Activated T-helper 1 cell treated with anti-CD3 and anti-CD28 coated beads, Interleukin-12 subunit alpha, Interleukin-12 subunit beta, Interleukin-2, Interleukin-4 antibody, amounts not matched to agents 30 ng/mL and 10 ng/mL and 1 ng/mL, durations not matched to agents 14 hours and 24 hours and 36 hours (primary cell): ENCODE measurements at regions not wholly inside any gene's neighbourhood (a gene's known extent, or its start where the extent isn't known, plus 50 kb on each side); places are given as distances from the start of the nearest gene placed in this dataset.

Experiments used
- DNase-seq: peaks from one replicate; pipeline ENCODE4 v3.0.0; 2021; ENCODE audit warnings: low spot score
- H3K27ac Mint-ChIP-seq: one replicate; pipeline ENCODE4 v1.8.0; 2021; ENCODE audit warnings: mild to moderate bottlenecking, mixed read lengths
- H3K27me3 Mint-ChIP-seq: one replicate; pipeline ENCODE4 v1.8.0; 2022; ENCODE audit warnings: mild to moderate bottlenecking, moderate library complexity, mixed read lengths; ENCODE audit not compliant: insufficient read depth
- H3K36me3 Mint-ChIP-seq: one replicate; pipeline ENCODE4 v1.8.0; 2021; ENCODE audit warnings: low read depth, mixed read lengths
- H3K4me1 Mint-ChIP-seq: one replicate; pipeline ENCODE4 v1.8.0; 2021; ENCODE audit warnings: low read depth, mixed read lengths
- H3K4me3 Mint-ChIP-seq: one replicate; pipeline ENCODE4 v1.8.0; 2021; ENCODE audit warnings: mild to moderate bottlenecking, moderate library complexity, mixed read lengths
- H3K9me3 Mint-ChIP-seq: one replicate; pipeline ENCODE4 v1.8.0; 2021; ENCODE audit warnings: mixed read lengths
- intact Hi-C: fragments of 100-400 bp; cut with micrococcal nuclease; formaldehyde crosslinking; loops from one replicate; pipeline ENCODE4 v1.15.1; 2024

GRCh38 chr9:11135851-11136250 lies 523.0 kb upstream of the PTPRD start:
- H3K9me3 Mint-ChIP-seq = peaks cover 5% of the 10 kb centered on the region
- intact Hi-C loops = no loop called here
- no peak overlapping the region for H3K27ac Mint-ChIP-seq
- no peaks in the 10 kb centered on the region for H3K27me3 Mint-ChIP-seq
- no peaks in the 10 kb centered on the region for H3K36me3 Mint-ChIP-seq
- no peaks in the 10 kb centered on the region for H3K4me1 Mint-ChIP-seq
- H3K4me3 Mint-ChIP-seq = no peak overlapping the region
- no peak for DNase-seq

DNA sequence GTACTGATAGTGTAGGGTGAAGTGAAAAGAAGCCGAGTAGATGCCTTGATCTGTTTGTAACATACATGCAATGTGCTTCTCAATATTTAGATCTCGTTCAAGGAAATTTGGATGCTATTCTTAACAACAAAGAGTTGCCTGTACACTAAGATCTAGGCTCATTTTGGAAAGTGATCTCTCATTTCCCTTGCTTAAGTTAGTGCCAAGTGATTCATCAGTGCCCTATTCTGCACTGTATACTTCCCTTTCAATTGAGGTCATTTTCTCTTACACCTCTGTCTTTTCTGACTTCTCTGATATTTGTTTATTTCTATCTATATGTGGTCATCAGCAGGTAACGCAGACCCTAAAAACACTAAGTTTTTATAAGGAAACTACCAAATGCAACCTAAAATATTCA lies 528.6 kb upstream of the PTPRD start:
- no peak for DNase-seq
- H3K27ac Mint-ChIP-seq = no peak overlapping the region
- H3K27me3 Mint-ChIP-seq = no peaks in the 10 kb centered on the region
- H3K4me3 Mint-ChIP-seq = no peak overlapping the region
- H3K36me3 Mint-ChIP-seq = no peaks in the 10 kb centered on the region
- intact Hi-C loops = no loop called here
- no peaks in the 10 kb centered on the region for H3K4me1 Mint-ChIP-seq
- H3K9me3 Mint-ChIP-seq = peaks cover 8% of the 10 kb centered on the region

GRCh38 chr9:11142965-11143738 lies 530.4 kb upstream of the PTPRD start:
- H3K27me3 Mint-ChIP-seq = no peaks in the 10 kb centered on the region
- intact Hi-C loops = no loop called here
- no peak overlapping the region for H3K27ac Mint-ChIP-seq
- no peaks in the 10 kb centered on the region for H3K4me1 Mint-ChIP-seq
- DNase-seq = no peak
- peaks cover 18% of the 10 kb centered on the region for H3K9me3 Mint-ChIP-seq
- H3K4me3 Mint-ChIP-seq = no peak overlapping the region
- no peaks in the 10 kb centered on the region for H3K36me3 Mint-ChIP-seq

- intact Hi-C loops = no loop called here
- H3K27ac Mint-ChIP-seq = no peak overlapping the region
Measured at GRCh38 chr9:11144746-11145145, 531.9 kb upstream of the PTPRD start.

GRCh38 chr9:11148189-11148588 lies 535.4 kb upstream of the PTPRD start:
- Mint-ChIP-seq H3K27me3 (no peaks in the 10 kb centered on the region), H3K4me1 (no peaks in the 10 kb centered on the region), H3K27ac (no peak overlapping the region), H3K4me3 (no peak overlapping the region), H3K9me3 (peaks cover 27% of the 10 kb centered on the region), H3K36me3 (no peaks in the 10 kb centered on the region)
- no peak for DNase-seq
- intact Hi-C loops = no loop called here

More at GRCh38 chr9:11144746-11145145, 531.9 kb upstream of the PTPRD start:
- DNase-seq = no peak
- Mint-ChIP-seq H3K36me3 (no peaks in the 10 kb centered on the region), H3K9me3 (peaks cover 21% of the 10 kb centered on the region), H3K27me3 (no peaks in the 10 kb centered on the region), H3K4me1 (no peaks in the 10 kb centered on the region), H3K4me3 (no peak overlapping the region)

GRCh38 chr9:11149065-11149464 lies 536.3 kb upstream of the PTPRD start:
- DNase-seq = no peak
- H3K4me1 Mint-ChIP-seq = no peaks in the 10 kb centered on the region
- no peak overlapping the region for H3K4me3 Mint-ChIP-seq
- H3K27ac Mint-ChIP-seq = no peak overlapping the region
- no peaks in the 10 kb centered on the region for H3K27me3 Mint-ChIP-seq
- H3K9me3 Mint-ChIP-seq = peaks cover 27% of the 10 kb centered on the region
- H3K36me3 Mint-ChIP-seq = no peaks in the 10 kb centered on the region
- intact Hi-C loops = no loop called here

DNA sequence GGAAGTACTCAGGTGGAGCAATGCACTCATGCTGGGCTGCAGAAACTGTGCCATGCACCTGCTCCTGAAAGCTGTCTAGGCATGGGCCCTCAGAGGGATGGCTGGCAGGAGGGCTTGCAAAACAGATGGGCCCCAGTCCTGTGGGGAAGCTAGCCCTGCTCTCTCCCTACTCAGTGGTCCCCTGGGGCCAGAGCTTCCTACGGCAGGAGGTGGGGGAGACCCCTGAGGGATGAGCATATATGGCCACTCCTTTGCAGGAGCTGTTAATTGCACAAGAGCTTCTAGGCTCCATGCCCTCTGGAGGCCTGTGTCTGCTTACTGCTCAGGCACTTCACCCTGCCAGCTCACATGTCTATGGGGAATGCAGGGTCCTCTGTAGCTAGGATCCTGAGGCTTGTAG lies 545.3 kb upstream of the PTPRD start:
- intact Hi-C loops = no loop called here
- no peak for DNase-seq
- Mint-ChIP-seq H3K4me1 (no peaks in the 10 kb centered on the region), H3K9me3 (peaks cover 34% of the 10 kb centered on the region), H3K27me3 (no peaks in the 10 kb centered on the region), H3K36me3 (no peaks in the 10 kb centered on the region), H3K27ac (no peak overlapping the region), H3K4me3 (no peak overlapping the region)

- Mint-ChIP-seq H3K4me3 (no peak overlapping the region), H3K27ac (no peak overlapping the region), H3K9me3 (peaks cover 35% of the 10 kb centered on the region), H3K36me3 (no peaks in the 10 kb centered on the region), H3K4me1 (no peaks in the 10 kb centered on the region), H3K27me3 (no peaks in the 10 kb centered on the region)
- intact Hi-C loops = no loop called here
- DNase-seq = no peak
Measured at GRCh38 chr9:11158676-11159075, 545.9 kb upstream of the PTPRD start.

DNA sequence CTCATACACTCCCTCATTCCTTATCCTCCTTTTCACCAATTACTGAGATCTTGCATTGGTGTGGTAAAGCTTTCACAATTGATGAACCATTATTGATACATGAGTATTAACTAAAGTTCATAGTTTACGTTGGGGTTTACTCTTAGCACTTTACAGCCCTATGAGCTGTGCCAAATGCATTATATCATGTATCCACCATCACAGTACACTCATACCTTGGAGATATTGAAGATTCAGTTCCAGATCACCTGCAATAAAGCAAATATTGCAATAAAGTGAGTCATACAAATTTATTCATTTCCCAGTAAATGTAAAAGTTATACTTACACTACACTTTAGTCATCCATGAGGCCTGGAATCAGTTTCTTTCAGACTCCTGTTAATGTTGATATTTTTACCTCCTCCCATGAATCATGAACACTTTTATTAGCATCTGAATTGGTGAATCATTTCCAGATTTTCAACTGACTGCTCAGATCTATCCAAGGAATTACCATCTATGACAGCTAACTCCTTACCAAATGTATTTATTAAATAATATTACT lies 546.6 kb upstream of the PTPRD start:
- no peak for DNase-seq
- H3K27ac Mint-ChIP-seq = no peak overlapping the region
- H3K4me3 Mint-ChIP-seq = no peak overlapping the region
- intact Hi-C loops = no loop called here
- no peaks in the 10 kb centered on the region for H3K36me3 Mint-ChIP-seq
- H3K27me3 Mint-ChIP-seq = no peaks in the 10 kb centered on the region
- H3K9me3 Mint-ChIP-seq = peaks cover 38% of the 10 kb centered on the region
- H3K4me1 Mint-ChIP-seq = no peaks in the 10 kb centered on the region

GRCh38 chr9:11163843-11164242 lies 551.0 kb upstream of the PTPRD start:
- peaks cover 24% of the 10 kb centered on the region for H3K9me3 Mint-ChIP-seq

DNA sequence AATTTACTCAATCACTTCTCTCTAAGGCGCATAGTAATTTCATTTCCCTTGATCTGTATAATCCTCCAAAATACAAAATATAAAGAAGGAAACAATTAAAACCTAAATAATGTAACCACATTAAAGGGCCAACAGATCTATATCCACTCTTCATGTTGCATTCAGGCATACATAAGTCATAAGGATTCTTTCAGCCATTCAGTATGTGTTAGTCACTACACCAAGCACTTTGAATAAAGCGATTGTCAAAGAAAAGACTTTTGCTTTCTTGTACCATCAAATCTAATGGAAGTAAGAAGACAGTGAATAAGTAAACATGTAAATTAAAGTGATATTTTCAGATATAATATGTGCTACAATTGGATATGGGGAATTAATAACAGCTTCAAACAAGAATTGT lies 569.2 kb upstream of the PTPRD start:
- Mint-ChIP-seq H3K36me3 (no peaks in the 10 kb centered on the region), H3K27ac (no peak overlapping the region), H3K9me3 (peaks cover 27% of the 10 kb centered on the region), H3K27me3 (no peaks in the 10 kb centered on the region), H3K4me3 (no peak overlapping the region), H3K4me1 (no peaks in the 10 kb centered on the region)
- intact Hi-C loops = no loop called here
- DNase-seq = no peak

More at GRCh38 chr9:11163843-11164242, 551.0 kb upstream of the PTPRD start:
- intact Hi-C loops = no loop called here
- H3K4me1 Mint-ChIP-seq = no peaks in the 10 kb centered on the region
- H3K27ac Mint-ChIP-seq = no peak overlapping the region
- no peak overlapping the region for H3K4me3 Mint-ChIP-seq
- DNase-seq = no peak
- H3K36me3 Mint-ChIP-seq = no peaks in the 10 kb centered on the region
- H3K27me3 Mint-ChIP-seq = no peaks in the 10 kb centered on the region

DNA sequence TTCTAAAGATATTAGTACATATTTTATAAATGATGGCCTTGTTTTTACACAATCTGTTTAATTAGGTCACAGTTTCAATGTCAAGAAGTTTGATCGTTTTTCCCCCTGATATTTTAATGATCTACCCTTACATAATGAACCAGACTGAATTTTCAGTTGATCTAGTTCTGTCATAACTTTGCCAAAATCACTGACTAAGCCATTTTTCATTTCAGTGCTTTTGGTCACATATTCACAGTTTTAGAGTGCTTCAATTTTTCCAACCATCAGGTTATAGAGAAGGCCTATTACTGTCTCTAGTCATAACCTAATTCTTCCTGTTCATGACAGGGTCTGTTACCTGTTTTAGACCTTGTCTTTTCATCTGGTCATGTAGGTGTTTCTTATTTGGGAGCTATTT lies 577.9 kb upstream of the PTPRD start:
- H3K27ac Mint-ChIP-seq = no peak overlapping the region
- intact Hi-C loops = no loop called here
- H3K36me3 Mint-ChIP-seq = no peaks in the 10 kb centered on the region
- no peak for DNase-seq
- H3K4me1 Mint-ChIP-seq = no peaks in the 10 kb centered on the region
- no peak overlapping the region for H3K4me3 Mint-ChIP-seq
- peaks cover 37% of the 10 kb centered on the region for H3K9me3 Mint-ChIP-seq
- no peaks in the 10 kb centered on the region for H3K27me3 Mint-ChIP-seq

DNA sequence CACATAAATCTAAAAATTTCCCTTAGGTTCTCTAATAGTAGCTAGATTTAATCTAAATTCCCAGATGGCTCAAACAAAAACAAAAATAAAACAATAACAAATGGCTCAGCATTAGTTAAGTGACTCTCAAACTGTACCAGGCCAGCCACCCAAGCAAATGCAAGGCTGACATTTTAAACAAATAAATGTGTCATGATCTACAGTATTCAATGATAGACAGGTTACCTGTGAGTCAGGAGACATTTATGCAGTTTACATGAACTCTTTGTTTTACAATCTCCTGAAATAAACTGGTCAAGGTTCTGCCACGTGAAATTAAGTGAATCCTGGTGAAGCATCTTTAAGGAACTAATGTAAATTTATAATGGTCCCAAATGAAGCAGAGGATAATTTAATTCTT lies 580.2 kb upstream of the PTPRD start:
- Mint-ChIP-seq H3K27ac (no peak overlapping the region), H3K4me3 (no peak overlapping the region), H3K9me3 (peaks cover 20% of the 10 kb centered on the region), H3K27me3 (no peaks in the 10 kb centered on the region), H3K4me1 (no peaks in the 10 kb centered on the region), H3K36me3 (no peaks in the 10 kb centered on the region)
- intact Hi-C loops = no loop called here
- no peak for DNase-seq

- DNase-seq = no peak
- H3K9me3 Mint-ChIP-seq = peaks cover 17% of the 10 kb centered on the region
- intact Hi-C loops = no loop called here
- no peak overlapping the region for H3K27ac Mint-ChIP-seq
- H3K4me3 Mint-ChIP-seq = no peak overlapping the region
- H3K27me3 Mint-ChIP-seq = no peaks in the 10 kb centered on the region
- no peaks in the 10 kb centered on the region for H3K36me3 Mint-ChIP-seq
- no peaks in the 10 kb centered on the region for H3K4me1 Mint-ChIP-seq
Measured at GRCh38 chr9:11194246-11194645, 581.4 kb upstream of the PTPRD start.
